T-helper 2 cell (primary cell): ENCODE measurements at regions not wholly inside any gene's neighbourhood (a gene's known extent, or its start where the extent isn't known, plus 50 kb on each side); places are given as distances from the start of the nearest gene placed in this dataset.
"Not testable (repeated sequence)": the region's sequence is repeated elsewhere in the genome, so short reads cannot be mapped to it uniquely, and the experiment has no call there.

Source experiments
- DNase-seq, 5 experiments: peaks; one replicate each; pipeline versions ENCODE4 v3.0.0 to v3.0.0-alpha.2; 2012 to 2022

DNA sequence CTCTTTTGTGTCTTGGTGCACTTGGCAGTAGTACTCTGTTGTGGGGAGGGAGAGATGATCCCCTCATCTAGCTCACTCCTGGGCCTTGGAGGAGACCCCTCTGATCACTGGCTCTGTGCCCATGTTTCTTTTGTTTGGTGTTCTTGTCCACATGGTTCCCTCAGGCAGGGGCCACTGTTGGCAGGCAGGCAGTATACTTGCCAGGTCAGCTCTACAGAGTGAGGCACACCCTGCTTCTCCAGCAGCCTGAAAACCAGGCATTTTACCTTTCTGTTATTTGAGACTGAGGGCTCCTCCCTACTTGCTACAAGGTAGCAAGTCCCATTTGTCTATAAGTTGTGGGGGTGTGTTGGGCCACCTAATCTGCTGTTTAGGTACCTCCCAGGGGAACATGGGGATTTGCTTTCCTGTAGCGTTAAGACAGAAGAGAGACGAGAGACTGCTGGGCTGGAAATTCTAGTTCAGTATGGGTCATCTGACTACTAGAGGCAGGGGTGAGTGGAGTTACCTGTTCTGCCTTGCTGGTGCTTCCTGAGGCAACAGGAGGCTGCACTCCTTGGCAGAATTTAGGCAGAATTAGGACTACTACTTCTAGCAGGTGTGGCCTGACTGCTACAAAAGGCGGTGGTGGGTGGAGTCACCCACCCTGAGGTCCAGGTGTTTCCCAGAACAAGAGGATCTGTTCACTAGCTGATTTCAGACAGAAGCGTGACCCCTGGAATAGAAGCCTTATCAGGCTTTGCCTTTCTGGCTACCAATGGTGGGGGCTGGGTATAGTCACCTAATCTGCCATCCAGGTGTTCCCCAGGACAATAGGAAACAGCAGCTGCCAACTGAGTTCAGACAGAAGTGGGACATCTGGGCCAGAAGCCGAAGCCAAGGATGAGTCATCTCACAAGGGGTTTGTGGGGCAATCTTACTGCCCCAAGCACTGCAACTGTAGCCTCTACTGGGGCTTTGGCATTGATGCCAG lies 843.0 kb upstream of the ATXN8OS start:
- DNase-seq: no peak

DNA sequence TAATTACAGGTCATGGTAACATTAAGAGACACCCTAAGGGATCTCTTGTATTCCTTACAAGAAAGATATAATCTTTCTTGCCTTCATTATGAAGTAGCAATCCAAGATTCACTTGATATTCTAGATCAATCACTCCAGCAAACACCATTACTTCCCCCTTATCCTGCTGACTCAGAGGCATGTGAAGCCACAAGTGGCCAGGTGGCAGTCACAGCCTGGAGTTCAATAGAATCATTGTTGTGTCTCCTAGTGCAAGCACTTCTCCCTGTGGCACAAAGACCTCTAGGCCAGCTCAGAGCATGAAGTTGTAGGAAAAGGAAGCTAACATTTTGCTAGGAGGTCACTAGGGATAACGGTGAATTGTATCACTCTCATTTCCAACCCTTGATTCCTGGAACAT lies 864.3 kb upstream of the ATXN8OS start:
- no peak for DNase-seq

DNA sequence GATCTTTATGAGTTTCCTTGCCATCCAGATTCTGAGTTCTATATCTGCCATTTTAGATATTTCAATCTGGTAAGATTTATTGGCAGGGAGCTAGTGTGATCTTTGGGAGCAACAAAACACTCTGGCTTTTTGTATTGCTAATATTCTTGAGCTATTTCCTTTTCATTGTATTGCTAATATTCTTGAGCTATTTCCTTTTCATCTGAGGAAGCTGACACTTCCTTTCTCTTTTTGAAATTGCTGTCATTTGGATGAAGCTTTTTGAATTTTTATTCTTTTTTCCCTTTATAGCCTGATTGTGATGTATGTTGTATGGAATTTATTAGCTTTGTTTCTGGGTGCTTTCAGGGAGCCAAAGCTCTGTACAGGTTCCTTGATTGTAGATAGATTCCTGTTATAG lies 873.5 kb upstream of the ATXN8OS start:
- DNase-seq: no peak

DNA sequence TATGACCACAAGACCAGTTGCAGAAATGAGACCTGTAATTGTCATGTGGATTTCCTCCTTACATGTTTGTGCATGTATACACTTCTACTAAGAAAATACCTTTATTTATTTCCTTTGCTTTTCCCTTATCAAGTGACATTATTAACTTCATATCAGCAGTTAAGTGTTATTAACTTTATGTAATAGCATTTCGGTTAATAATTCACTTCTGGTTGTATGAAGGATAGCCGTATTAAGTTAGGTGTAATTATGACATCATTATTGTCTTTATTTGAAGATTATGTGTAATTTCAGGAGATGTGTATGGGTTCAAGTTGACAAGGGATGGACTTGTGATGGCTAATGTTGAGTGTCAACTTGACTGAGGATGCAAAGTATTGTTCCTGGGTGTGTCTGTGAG lies 881.2 kb upstream of the ATXN8OS start:
- no peak for DNase-seq

DNA sequence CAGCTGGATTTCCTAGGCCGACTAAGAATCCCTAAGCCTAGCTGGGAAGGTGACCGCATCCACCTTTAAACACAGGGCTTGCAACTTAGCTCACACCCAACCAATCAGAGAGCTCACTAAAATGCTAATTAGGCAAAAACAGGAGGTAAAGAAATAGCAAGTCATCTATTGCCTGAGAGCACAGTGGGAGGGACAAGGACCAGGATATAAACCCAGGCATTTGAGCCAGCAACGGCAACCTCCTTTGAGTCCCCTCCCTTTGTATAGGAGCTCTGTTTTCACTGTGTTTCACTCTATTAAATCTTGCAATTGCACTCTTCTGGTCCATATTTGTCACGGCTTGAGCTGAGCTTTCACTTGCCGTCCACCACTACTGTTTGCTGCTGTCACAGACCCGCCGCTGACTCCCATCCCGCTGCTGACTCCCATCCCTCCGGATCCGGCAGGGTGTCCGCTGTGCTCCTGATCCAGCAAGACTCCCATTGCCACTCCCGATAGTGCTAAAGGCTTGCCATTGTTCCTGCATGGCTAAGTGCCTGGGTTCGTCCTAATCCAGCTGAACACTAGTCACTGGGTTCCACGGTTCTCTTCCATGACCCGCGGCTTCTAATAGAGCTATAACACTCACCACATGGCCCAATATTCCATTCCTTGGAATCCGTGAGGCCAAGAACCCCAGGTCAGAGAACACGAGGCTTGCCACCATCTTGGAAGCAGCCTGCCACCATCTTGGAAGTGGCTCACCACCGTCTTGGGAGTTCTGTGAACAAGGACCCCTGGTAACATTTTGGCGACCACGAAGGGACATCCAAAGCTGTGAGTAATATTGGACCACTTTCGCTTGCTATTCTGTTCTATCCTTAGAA lies 885.8 kb upstream of the ATXN8OS start:
- DNase-seq: not testable (repeated sequence)

DNA sequence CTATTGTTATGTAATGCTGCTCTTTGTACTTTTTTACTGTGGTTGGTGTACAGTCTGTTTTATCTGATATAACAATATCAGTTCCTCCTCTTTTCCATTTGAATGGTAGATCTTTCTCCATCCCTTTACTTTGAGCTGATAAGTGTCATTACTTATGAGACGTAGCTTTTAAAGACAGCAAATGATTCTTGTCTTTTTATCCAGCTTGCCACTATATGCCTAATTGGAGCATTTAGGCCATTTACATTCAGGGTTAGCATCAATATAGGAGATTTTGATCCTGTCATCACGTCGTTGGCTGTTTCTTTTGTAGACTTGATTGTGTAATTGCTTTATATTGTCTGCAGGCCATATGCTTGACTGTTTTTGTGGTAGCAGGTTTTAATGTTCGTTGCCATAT lies 894.2 kb upstream of the ATXN8OS start:
- no peak for DNase-seq

DNA sequence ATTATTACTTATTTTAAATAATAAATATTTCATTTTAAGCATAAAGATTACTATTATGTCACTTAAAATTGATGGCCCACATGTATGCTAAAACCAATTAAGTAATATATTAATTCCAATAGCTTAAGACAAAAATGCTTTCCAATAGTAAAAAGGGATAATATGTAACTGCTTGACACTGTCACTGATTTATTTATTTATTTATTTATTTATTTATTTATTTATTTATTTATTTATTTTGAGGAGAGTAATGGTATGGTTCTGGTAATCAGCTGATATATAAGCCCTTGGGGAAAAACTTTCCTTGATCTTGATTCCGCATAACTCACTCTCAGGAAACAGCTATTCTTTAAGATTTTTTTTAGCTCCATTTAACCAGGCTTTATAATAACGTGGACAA lies 903.0 kb upstream of the ATXN8OS start:
- no peak for DNase-seq

DNA sequence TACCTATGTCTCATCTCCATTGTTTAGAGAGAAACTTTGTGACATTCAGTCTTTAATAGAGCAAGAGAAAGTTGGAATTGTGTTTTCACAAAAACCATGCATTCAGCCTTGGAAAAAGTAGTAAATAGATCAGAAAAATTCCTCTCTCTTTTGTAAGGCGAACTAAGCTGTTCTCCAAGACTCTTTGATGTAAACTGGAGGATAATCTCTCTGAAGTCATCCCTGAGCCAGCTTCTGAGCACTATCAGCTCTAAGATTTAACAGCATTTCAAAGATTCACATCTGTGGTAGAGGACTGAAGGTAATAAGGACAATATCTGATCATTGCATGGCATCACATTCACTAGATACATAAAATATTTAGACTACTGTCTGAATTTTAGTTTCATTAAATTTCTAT lies 904.6 kb upstream of the ATXN8OS start:
- no peak for DNase-seq

DNA sequence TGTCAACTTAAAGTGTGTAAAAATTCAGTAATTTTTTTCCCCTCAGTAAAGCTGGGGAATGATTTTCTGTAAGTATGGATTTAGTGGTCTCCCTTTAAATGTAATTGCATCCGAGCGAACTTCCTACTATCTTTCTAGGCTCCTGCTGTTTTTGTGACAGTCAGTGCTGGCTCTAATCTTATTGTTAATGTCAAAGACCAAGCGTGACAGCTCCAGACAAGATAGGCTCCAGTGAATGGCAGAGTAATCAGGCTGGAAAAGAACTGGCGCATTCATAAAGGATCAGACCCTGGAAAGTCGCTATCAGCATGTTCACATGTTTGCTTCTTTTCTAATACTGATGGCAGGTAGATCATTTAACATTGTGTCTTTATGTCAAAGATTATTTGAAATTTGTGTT lies 908.0 kb upstream of the ATXN8OS start:
- DNase-seq: no peak

DNA sequence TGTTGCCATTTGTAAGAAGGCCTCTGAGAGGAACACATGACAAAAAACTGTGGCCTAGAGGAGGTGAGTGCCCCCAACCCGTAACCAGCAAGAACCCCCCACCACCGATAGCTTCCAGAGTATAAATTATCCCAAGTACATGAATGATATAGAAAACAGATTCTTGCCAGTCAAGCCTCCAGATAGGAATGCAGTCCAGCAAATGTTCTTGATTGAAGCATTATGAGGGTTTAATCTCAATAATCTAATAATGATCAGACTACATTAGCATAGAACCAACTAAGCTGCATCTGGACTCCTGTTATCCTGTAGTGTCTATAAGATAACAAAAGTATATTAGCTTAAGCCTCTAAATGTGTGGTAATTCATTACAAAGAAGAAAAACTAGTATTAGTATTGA lies 908.9 kb upstream of the ATXN8OS start:
- DNase-seq: no peak

DNA sequence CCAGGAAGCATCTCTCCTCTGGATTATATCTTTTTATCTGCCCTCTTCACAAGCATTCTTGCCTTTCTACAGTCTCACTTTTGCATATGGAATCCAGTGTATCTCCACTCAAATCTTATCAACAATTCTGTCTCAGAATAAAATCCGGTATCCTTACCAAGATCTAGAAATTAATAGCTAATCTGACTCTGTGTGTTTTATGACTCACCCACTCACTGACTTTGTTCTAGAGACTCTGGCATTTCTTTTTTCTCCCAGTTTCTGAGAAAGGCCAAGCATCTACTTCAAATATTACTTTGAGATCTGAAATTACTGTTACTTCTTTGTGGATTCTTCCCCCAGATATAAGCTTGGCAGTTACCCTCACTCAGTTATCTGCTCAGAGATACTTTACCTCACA lies 913.5 kb upstream of the ATXN8OS start:
- no peak for DNase-seq

DNA sequence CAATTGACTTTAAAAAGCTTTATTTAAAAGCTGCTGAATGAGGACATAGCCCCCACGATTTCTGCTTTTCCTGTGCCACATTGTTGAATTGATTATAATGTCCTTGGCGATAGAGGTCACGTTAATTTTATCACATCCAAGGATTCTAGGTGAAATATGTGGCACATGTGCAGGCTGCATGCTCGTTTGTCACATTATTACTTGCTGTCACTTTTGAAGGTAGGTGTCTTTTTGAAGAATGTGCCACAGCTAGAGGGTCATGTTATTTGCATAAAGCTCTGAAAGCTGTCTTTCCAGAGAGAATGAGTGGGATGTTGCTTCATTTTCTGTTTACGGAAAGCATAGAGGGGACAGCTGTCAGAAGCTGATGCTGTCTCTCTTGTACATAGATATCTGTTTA lies 927.6 kb upstream of the ATXN8OS start:
- DNase-seq: no peak

DNA sequence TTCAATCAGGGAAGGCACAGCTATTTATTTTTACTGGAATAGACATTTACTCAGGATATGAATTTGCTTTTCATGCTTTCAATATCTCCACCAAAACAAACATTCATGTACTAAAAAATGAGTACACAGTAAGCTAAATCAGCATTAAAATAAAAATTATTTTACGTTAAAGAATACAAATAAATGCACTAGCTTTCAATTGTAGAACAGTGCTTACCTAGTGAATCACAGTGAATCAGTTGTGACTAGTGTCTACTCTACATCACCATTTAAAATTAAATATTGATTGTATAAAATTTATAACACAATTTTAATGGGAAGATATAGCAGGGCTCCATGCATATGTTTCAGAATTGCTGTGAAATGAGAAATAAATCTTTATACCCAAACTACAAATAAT lies 929.6 kb upstream of the ATXN8OS start:
- no peak for DNase-seq

DNA sequence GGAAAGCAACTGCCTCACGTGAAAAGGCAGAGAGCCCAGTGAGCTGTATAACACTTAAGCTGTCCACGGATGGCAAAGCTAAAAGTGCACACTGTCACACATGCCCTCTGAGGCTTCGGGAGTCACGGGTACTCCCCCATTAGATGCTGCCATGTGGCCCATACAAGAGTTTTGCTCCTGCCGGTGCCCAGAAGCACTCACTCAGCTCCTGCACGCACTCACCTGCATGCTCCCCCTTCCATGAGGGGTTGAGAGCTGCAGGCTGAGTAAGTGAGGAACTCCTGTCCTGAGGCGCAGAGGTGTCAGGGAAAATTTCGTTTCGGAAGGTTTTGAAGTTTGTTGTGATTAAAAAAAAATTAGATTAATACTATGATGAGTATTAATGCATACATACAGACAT lies 939.2 kb upstream of the ATXN8OS start:
- no peak for DNase-seq

DNA sequence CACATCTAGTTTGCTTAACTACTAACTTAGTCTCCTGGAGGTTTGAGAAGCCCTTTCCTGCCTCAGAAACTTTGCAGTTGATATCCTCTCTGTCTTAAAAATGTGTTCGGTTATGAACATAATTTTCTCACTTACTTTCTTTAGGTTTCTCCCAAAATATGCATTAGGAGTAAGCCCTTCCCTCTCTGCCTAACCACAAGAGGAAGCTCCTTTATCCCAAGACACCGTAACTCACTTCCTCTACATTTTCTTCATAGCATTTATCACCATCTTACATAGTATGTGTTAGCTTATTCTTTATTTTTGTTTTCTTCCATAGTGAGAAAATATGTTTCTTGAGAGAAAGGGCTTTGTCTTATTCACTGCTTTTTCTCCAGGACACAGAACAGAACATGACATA lies 952.5 kb upstream of the ATXN8OS start:
- DNase-seq: no peak

DNA sequence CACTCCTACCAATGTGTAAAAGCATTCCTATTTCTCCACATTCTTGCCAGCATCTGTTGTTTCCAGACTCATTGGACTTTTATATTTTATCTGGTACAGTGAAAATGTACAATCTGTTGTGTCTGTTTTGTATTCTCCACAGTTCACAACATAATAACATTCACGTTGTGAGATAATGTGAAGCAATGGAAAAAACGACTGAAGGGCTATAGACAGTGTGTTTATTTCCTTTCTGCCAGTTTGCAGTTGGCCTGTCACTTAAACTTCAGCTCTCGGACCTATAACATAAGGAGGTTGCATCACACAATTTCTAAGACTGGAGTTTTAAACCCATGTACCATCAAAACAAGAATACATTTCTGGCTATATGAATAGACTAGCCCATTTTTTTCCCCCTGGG lies 965.5 kb upstream of the ATXN8OS start:
- no peak for DNase-seq

DNA sequence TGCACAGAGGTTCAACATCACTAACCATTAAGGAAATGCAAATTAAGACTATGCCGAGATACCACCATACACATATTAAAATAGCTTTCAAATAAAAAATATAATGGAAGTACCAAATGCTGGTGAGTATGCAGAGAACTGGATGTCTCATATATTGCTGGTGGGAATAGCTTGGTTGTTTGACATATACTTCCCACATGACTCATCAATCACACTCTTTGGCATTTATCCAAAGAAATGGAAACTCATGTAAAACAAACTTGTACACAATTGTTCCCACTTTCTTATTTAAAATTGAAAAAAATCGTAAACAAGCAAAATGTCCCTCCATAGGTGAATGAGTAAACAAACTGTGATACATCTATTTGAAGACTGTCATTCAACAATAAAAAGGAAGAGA lies 982.6 kb upstream of the ATXN8OS start:
- no peak for DNase-seq

DNA sequence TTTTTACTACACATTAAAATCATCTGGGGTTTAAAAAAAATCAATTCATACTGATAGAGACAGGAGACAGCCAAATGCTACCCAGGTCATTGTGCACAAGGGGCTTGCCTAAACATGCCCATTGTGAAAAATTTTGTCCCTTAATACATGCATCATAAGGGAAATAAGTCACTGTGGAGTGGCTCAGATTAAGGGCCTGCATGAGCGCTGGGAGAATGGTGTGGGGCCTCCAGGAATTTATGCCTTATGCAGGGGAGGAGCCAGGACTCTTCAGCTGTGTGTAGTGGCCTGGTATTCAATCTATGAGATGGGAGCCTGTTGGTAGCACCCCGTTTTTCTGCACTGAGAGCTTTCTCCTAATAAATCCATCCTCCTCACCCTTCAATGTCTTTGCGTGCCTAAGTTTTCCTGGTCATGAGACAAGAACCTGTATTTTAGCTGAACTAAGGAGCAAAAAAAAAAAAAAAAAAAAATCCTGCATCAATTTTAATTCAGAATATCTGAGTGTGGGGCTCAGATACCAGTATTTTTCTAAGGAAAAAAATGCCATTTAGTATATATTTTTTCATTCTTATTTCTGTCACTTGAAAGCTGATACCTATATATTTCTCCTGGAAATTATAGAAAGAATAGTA lies 997.6 kb upstream of the ATXN8OS start:
- no peak for DNase-seq

DNA sequence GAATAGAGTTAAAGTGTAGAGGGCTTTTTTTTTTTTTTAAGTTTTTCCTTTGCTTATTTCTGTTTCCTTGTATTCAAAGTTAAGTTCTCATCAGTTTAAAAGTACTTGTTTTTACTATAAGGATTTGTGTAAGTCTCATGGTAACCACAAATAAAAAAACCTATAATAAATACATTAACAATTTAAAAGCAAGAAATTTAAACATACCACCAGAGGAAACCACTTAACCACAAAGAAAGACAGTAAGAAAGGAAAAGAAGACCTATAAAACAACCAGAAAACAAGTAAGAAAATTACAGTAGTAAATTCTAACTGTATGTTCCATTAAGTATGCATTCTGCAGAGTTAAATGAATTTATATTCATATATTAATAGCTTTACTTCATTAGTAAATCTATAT lies 999.1 kb upstream of the ATXN8OS start:
- no peak for DNase-seq

DNA sequence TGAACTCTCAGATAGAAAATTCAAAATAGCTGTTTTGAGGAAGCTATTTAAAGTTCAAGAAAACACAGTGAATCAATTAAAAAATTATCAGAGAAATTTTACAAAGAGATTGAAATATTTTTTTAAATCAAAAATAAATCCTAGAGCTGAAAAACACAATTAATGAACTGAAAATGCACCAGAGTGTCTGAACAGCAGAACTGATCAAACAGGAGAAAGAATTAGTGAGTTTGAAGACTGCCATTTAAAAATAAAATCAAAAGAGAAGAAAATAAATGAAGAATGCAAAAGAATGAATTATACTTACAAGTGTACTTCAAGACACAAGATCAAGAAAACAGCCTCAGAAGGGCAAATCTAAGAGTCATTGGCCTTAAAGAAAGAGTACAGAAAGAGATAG lies 1000.2 kb upstream of the ATXN8OS start:
- no peak for DNase-seq

DNA sequence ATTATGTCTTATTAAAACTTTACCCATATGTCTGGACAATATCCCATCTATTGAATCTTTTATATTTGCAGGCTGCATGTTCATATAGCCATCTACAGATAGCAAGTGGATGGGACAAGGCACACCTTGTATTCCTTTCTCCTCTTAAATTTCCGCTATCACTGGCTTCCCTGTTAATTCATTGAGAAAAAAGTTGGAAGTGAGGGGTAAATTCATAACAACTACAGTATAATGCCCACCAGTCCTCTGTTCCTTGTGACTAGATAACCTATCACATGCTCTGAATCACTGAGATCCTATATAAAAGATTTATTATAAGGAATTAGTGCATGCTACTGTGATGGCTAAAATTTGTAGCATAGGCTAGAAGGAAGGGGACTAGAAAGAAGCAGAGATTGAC lies 1005.8 kb upstream of the ATXN8OS start:
- DNase-seq: no peak

DNA sequence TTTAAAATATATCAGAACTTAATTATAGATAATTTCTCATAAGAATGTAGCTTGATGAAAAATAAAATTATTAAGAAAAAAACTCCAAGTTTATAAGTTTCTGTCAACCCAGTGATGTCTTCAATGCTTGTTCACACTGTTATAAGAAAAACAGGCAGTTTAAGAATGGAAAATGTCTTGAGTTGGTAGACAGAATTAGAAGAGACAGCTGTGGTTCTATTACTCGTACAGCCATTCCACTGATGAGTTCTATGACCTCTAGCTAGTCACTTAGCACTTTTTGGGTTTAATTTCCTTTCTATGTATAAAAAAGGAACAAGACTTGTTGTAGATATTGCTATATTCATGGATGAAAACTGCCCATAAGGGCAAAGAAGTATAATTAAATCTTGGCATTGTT lies 1013.1 kb upstream of the ATXN8OS start:
- DNase-seq: no peak

DNA sequence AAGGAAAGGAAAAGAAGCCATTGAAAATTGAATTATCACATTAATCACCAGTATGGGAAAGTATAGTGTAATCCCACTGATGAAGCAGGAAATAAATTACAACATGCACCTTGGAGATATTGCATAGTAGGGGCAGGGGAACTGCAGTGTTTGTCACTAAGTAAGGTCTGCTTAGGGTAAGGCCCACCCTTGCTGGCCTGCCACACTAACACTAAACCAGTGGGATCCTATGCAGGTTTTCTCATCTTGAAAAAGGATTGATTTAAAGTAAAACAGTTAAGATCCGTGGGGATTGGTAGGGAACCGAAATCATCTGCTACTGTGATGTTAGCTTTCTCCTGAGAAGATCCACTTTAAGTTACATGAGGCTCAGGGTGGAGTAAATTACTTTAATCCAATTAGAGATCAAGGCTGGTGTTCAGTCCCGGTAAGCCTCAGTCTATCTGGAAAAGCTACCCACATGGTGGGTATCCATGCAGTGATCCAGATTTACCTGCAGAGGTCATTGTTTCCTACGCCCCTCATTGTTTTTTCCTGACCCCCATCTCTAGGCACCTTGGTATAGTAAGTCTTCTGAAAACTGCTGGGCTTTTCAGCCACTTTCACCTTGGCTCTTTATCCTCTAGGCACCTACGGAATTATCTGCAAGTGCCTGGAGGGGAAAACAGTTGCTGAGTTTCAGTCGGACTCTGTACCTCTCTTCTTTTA lies 1014.9 kb upstream of the ATXN8OS start:
- DNase-seq: no peak
